HCT116 (cell line): ENCODE measurements at regions not wholly inside any gene's neighbourhood (a gene's known extent, or its start where the extent isn't known, plus 50 kb on each side); places are given as distances from the start of the nearest gene placed in this dataset.

Source experiments
- ATAC-seq: fragments of 200-7000 bp; cut with Tn5 transposase; 2 replicates; pipeline ENCODE4 v1.9.1; 2020; ENCODE audit warnings: mild to moderate bottlenecking, moderate library complexity
- BruUV-seq: library from RNA; stranded (reverse); fragments of 400-500 nt; replicated peaks from 2 replicates; lab custom pipeline; 2021; lab: Mats Ljungman, UMichigan
- CTCF ChIA-PET: fragments of 300-600 bp; sonication (Branson Sonifier 250); formaldehyde crosslinking; loops from one replicate; lab custom pipeline; 2021; ENCODE audit warnings: antibody characterized with exemption; lab: Charles Lee
- POLR2A ChIA-PET: fragments of 300-600, 350-600 bp; sonication (Branson Sonifier 250); formaldehyde crosslinking; loops from one replicate; lab custom pipeline; 2021; ENCODE audit warnings: antibody characterized with exemption; lab: Charles Lee
- RAD21 ChIA-PET, 2 experiments: fragments of 300-600 bp; sonication (Branson Sonifier 250); formaldehyde crosslinking; loops; one replicate each; lab custom pipeline; 2023; ENCODE audit warnings: low total read pairs in 2 of 2; ENCODE audit not compliant: uncharacterized antibody in 2 of 2, unreplicated experiment in 2 of 2, low non-redundant PET in 1 of 2; lab: Charles Lee
- DNase-seq: peaks from one replicate; pipeline ENCODE4 v3.0.0-alpha.2; 2010; ENCODE audit warnings: low read depth, low spot score
- H2AFZ ChIP-seq: fragments of 200-600 bp; shearing (Covaris generic), sonication (generic); 2 replicates; pipeline ENCODE4 v1.6.1; 2017; ENCODE audit warnings: low read depth, mixed run types, mixed read lengths, antibody characterized with exemption, low read length; ENCODE audit not compliant: poor library complexity, severe bottlenecking
- H3K27ac ChIP-seq: 2 replicates; pipeline ENCODE4 v1.5.1; 2012; ENCODE audit warnings: low read depth, low read length
- H3K27me3 ChIP-seq: fragments of 200-600 bp; sonication (generic); 2 replicates; pipeline ENCODE4 v1.6.1; 2016; ENCODE audit warnings: mixed run types, low read length, mixed read lengths; ENCODE audit not compliant: insufficient read depth
- H3K36me3 ChIP-seq, 2 experiments: fragments of 200-500 bp in 1 of 2; fragments of 200-600 bp in 1 of 2; sonication (Bioruptor generic) in 1 of 2; sonication (generic) in 1 of 2; 2 replicates each; pipeline versions ENCODE4 v1.5.1 to v1.6.1; 2014 to 2016; ENCODE audit warnings: low read length in 2 of 2, inconsistent platforms in 1 of 2, mixed read lengths in 1 of 2, mixed run types in 1 of 2; ENCODE audit not compliant: insufficient read depth in 2 of 2, control insufficient read depth in 1 of 2
- H3K4me1 ChIP-seq, 2 experiments: fragments of 200-600 bp in 1 of 2; sonication (generic) in 1 of 2; 2 replicates each; pipeline versions ENCODE4 v1.5.1 to v1.6.1; 2012 to 2017; ENCODE audit warnings: low read length in 2 of 2, inconsistent platforms in 1 of 2, mild to moderate bottlenecking in 1 of 2, mixed read lengths in 1 of 2, mixed run types in 1 of 2, moderate library complexity in 1 of 2; ENCODE audit not compliant: insufficient read depth in 2 of 2, control insufficient read depth in 1 of 2
- H3K4me2 ChIP-seq: fragments of 200-600 bp; sonication (generic); 2 replicates; pipeline ENCODE4 v1.6.1; 2017; ENCODE audit warnings: mixed run types, low read length, mixed read lengths
- H3K4me3 ChIP-seq, 2 experiments: fragments of 200-600 bp in 1 of 2; sonication (generic) in 1 of 2; replicated peaks in 1 of 2; 2 replicates each; pipeline ENCODE4 v1.5.1; 2011 to 2016; ENCODE audit warnings: low read length in 2 of 2, control low read depth in 1 of 2, low read depth in 1 of 2, mild to moderate bottlenecking in 1 of 2, mixed read lengths in 1 of 2, mixed run types in 1 of 2
- H3K79me2 ChIP-seq: fragments of 200-600 bp; sonication (generic); 2 replicates; pipeline ENCODE4 v1.6.1; 2017; ENCODE audit warnings: mild to moderate bottlenecking, mixed run types, low read length, moderate library complexity, mixed read lengths; ENCODE audit not compliant: insufficient read depth
- H3K9ac ChIP-seq: fragments of 200-600 bp; sonication (generic); 2 replicates; pipeline ENCODE4 v1.6.1; 2016; ENCODE audit warnings: low read length, mixed read lengths
- H3K9me2 ChIP-seq: fragments of 200-600 bp; sonication (generic), shearing (Covaris generic); 2 replicates; pipeline ENCODE4 v1.6.1; 2017; ENCODE audit warnings: mixed run types, mild to moderate bottlenecking, moderate library complexity; ENCODE audit not compliant: insufficient read depth
- H3K9me3 ChIP-seq, 2 experiments: fragments of 200-500 bp in 1 of 2; fragments of 200-600 bp in 1 of 2; sonication (Bioruptor generic) in 1 of 2; sonication (generic) in 1 of 2; 2 replicates each; pipeline ENCODE4 v1.6.1; 2014 to 2017; ENCODE audit warnings: low read length in 2 of 2, mixed read lengths in 2 of 2, inconsistent platforms in 1 of 2, low read depth in 1 of 2, mild to moderate bottlenecking in 1 of 2, mixed run types in 1 of 2, moderate library complexity in 1 of 2; ENCODE audit not compliant: control insufficient read depth in 1 of 2, insufficient read depth in 1 of 2
- H4K20me1 ChIP-seq: fragments of 200-600 bp; sonication (generic), shearing (Covaris generic); 2 replicates; pipeline ENCODE4 v1.6.1; 2017; ENCODE audit warnings: mixed run types, mild to moderate bottlenecking, moderate library complexity; ENCODE audit not compliant: insufficient read depth
- CBX3 ChIP-seq: IDR thresholded peaks from 2 replicates; pipeline ENCODE4 v1.6.1; 2012; ENCODE audit warnings: low read depth
- SIN3A ChIP-seq: IDR thresholded peaks from 2 replicates; pipeline ENCODE4 v1.6.1; 2012; ENCODE audit warnings: low read depth
- ZFX ChIP-seq: fragments of 450-650 bp; IDR thresholded peaks from 2 replicates; pipeline ENCODE4 v1.6.1; 2017
- ZNF274 ChIP-seq: fragments of 200-500 bp; sonication (Bioruptor generic); IDR thresholded peaks from 2 replicates; pipeline ENCODE4 v1.6.1; 2014; ENCODE audit warnings: mild to moderate bottlenecking, low read depth, low read length, inconsistent platforms
- intact Hi-C: fragments of 100-400 bp; cut with micrococcal nuclease; formaldehyde crosslinking; loops from 2 replicates; pipeline ENCODE4 v1.10.0; 2022
- TF ChIP-seq, protein P1 (sequence below): IDR thresholded peaks from 2 replicates; pipeline ENCODE4 v1.6.1; 2011; ENCODE audit warnings: mild to moderate bottlenecking, low read length, moderate library complexity; ENCODE audit not compliant: insufficient replicate concordance; ENCODE audit errors: extremely low read depth
- TF ChIP-seq, protein P2 (sequence below), 3 experiments: fragments of 200-600 bp in 1 of 3; sonication (generic) in 1 of 3; IDR thresholded peaks in 2 of 3; conservative IDR thresholded peaks in 1 of 3; 2 replicates each; pipeline ENCODE4 v1.5.1; 2012 to 2017; ENCODE audit warnings: low read depth in 2 of 3, low read length in 2 of 3, antibody characterized with exemption in 1 of 3, borderline replicate concordance in 1 of 3, control low read depth in 1 of 3, mild to moderate bottlenecking in 1 of 3, mixed read lengths in 1 of 3, mixed run types in 1 of 3, moderate library complexity in 1 of 3; ENCODE audit not compliant: insufficient read depth in 1 of 3

DNA sequence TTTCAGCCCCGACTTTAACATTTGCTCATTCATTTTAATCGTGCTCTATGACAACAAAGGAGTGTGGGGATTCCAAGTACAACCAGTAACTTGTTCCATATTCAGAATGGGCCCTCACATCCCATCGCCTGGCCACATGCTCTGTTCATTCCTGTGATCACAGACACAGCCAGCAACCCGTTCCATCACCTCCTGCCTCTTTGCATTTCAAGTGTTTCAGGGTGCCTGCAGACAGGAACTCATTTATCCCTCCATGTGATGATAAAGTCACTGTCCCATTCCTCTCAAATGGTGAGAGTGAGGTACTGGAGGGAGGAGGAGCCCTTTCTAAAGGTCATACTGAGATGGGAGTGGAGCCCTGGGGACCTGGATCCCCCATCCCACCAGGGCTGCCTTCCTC is 571.1 kb downstream of the MAT2B start:
- Histone ChIP-seq H3K79me2 (no peaks in the 10 kb centered on the region), H4K20me1 (no peaks in the 10 kb centered on the region), H3K27me3 (no peaks in the 10 kb centered on the region), H2AFZ (no peak overlapping the region), H3K4me3 (no peak overlapping the region), H3K36me3 (no peaks in the 10 kb centered on the region), H3K27ac (no peak overlapping the region), H3K9ac (no peak overlapping the region), H3K9me2 (no peaks in the 10 kb centered on the region), H3K4me2 (no peak overlapping the region), H3K9me3 (peaks cover 4 to 5% of the 10 kb centered on the region in 2 experiments; a peak in 2 of 4 replicates), H3K4me1 (no peaks in the 10 kb centered on the region)
- intact Hi-C loops: no loop called here
- ChIA-PET POLR2A (no interaction called here), RAD21 (no interaction called here), CTCF (no interaction called here)
- no peak for ATAC-seq
- no TSS peak for BruUV-seq
- TF ChIP-seq, protein P1, sequence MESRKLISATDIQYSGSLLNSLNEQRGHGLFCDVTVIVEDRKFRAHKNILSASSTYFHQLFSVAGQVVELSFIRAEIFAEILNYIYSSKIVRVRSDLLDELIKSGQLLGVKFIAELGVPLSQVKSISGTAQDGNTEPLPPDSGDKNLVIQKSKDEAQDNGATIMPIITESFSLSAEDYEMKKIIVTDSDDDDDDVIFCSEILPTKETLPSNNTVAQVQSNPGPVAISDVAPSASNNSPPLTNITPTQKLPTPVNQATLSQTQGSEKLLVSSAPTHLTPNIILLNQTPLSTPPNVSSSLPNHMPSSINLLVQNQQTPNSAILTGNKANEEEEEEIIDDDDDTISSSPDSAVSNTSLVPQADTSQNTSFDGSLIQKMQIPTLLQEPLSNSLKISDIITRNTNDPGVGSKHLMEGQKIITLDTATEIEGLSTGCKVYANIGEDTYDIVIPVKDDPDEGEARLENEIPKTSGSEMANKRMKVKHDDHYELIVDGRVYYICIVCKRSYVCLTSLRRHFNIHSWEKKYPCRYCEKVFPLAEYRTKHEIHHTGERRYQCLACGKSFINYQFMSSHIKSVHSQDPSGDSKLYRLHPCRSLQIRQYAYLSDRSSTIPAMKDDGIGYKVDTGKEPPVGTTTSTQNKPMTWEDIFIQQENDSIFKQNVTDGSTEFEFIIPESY: no peak
- TF ChIP-seq CBX3 (no peak), ZNF274 (no peak), ZFX (no peak), SIN3A (no peak)
- TF ChIP-seq, protein P2, sequence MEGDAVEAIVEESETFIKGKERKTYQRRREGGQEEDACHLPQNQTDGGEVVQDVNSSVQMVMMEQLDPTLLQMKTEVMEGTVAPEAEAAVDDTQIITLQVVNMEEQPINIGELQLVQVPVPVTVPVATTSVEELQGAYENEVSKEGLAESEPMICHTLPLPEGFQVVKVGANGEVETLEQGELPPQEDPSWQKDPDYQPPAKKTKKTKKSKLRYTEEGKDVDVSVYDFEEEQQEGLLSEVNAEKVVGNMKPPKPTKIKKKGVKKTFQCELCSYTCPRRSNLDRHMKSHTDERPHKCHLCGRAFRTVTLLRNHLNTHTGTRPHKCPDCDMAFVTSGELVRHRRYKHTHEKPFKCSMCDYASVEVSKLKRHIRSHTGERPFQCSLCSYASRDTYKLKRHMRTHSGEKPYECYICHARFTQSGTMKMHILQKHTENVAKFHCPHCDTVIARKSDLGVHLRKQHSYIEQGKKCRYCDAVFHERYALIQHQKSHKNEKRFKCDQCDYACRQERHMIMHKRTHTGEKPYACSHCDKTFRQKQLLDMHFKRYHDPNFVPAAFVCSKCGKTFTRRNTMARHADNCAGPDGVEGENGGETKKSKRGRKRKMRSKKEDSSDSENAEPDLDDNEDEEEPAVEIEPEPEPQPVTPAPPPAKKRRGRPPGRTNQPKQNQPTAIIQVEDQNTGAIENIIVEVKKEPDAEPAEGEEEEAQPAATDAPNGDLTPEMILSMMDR (IDR thresholded peaks at IDR 0.05 in 2 of 3, conservative IDR thresholded peaks at IDR 0.05 in 1 of 3; ENCODE audit: borderline replicate concordance in 1 of 3, insufficient read depth in 1 of 3, low read depth in 2 of 3, low read length in 2 of 3): no peak
- DNase-seq: no peak
